GM21528 (cell line): ENCODE measurements at regions not wholly inside any gene's neighbourhood (a gene's known extent, or its start where the extent isn't known, plus 50 kb on each side); places are given as distances from the start of the nearest gene placed in this dataset.

Experiments
- ATAC-seq: cut with Tn5 transposase; IDR thresholded peaks from one replicate; pipeline ENCODE4 v1.9.1; 2021; ENCODE audit warnings: mild to moderate bottlenecking, moderate library complexity; ENCODE audit not compliant: unreplicated experiment, low FRiP score

- no peak for ATAC-seq
These were observed 247.1 kb upstream of the SIX2 start for GRCh38 chr2:45256173-45256866.

GRCh38 chr2:45255563-45255962 lies 246.3 kb upstream of the SIX2 start:
- no peak for ATAC-seq

GRCh38 chr2:45254025-45254424 lies 244.8 kb upstream of the SIX2 start:
- no peak for ATAC-seq

GRCh38 chr2:45253151-45253550 lies 243.9 kb upstream of the SIX2 start:
- ATAC-seq, result no peak

GRCh38 chr2:45250176-45250575 lies 240.9 kb upstream of the SIX2 start:
- no peak for ATAC-seq

- ATAC-seq, result no peak
These were observed 239.0 kb upstream of the SIX2 start for GRCh38 chr2:45248214-45248613.

- no peak for ATAC-seq
These were observed 235.7 kb upstream of the SIX2 start for GRCh38 chr2:45244928-45245327.

- no peak for ATAC-seq
These were observed 233.0 kb upstream of the SIX2 start for GRCh38 chr2:45242161-45242741.

- ATAC-seq, result no peak
These were observed 231.9 kb upstream of the SIX2 start for GRCh38 chr2:45241061-45241561.

GRCh38 chr2:45237850-45238542 lies 228.7 kb upstream of the SIX2 start:
- ATAC-seq, result no peak

GRCh38 chr2:45237128-45237527 lies 227.9 kb upstream of the SIX2 start:
- no peak for ATAC-seq

GRCh38 chr2:45236268-45236667 lies 227.0 kb upstream of the SIX2 start:
- no peak for ATAC-seq

- ATAC-seq, result no peak
These were observed 224.0 kb upstream of the SIX2 start for GRCh38 chr2:45233301-45233700.

- ATAC-seq, result no peak
These were observed 223.6 kb upstream of the SIX2 start for GRCh38 chr2:45232818-45233217.

GRCh38 chr2:45229411-45229810 lies 220.2 kb upstream of the SIX2 start:
- no peak for ATAC-seq

- ATAC-seq, result no peak
These were observed 218.1 kb upstream of the SIX2 start for GRCh38 chr2:45227347-45227746.

- no peak for ATAC-seq
These were observed 215.7 kb upstream of the SIX2 start for GRCh38 chr2:45224993-45225380.

GRCh38 chr2:45224321-45224992 lies 215.2 kb upstream of the SIX2 start:
- ATAC-seq, result no peak

GRCh38 chr2:45223531-45223930 lies 214.3 kb upstream of the SIX2 start:
- no peak for ATAC-seq

- ATAC-seq, result no peak
These were observed 211.0 kb upstream of the SIX2 start for GRCh38 chr2:45220227-45220626.

- ATAC-seq, result no peak
These were observed 209.7 kb upstream of the SIX2 start for GRCh38 chr2:45218931-45219339.
